Astrocyte (in vitro differentiated cells and primary cell): ENCODE measurements at regions not wholly inside any gene's neighbourhood (a gene's known extent, or its start where the extent isn't known, plus 50 kb on each side); places are given as distances from the start of the nearest gene placed in this dataset.

Experiments
- EZH2 ChIP-seq: IDR thresholded peaks from 2 replicates; pipeline ENCODE4 v1.6.1; 2012; ENCODE audit warnings: mild to moderate bottlenecking, low read length, inconsistent platforms; ENCODE audit not compliant: insufficient read depth
- TF ChIP-seq, protein P1 (sequence below): IDR thresholded peaks from 2 replicates; pipeline ENCODE4 v1.5.1; 2011; ENCODE audit warnings: low read depth, mild to moderate bottlenecking, inconsistent platforms, low read length, moderate library complexity; ENCODE audit not compliant: insufficient read depth

- TF ChIP-seq, protein P1, sequence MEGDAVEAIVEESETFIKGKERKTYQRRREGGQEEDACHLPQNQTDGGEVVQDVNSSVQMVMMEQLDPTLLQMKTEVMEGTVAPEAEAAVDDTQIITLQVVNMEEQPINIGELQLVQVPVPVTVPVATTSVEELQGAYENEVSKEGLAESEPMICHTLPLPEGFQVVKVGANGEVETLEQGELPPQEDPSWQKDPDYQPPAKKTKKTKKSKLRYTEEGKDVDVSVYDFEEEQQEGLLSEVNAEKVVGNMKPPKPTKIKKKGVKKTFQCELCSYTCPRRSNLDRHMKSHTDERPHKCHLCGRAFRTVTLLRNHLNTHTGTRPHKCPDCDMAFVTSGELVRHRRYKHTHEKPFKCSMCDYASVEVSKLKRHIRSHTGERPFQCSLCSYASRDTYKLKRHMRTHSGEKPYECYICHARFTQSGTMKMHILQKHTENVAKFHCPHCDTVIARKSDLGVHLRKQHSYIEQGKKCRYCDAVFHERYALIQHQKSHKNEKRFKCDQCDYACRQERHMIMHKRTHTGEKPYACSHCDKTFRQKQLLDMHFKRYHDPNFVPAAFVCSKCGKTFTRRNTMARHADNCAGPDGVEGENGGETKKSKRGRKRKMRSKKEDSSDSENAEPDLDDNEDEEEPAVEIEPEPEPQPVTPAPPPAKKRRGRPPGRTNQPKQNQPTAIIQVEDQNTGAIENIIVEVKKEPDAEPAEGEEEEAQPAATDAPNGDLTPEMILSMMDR = no peak
- TF ChIP-seq EZH2 = no peak
Measured at GRCh38 chr2:221973902-221974301, 324.9 kb downstream of the PAX3 start.
